ENCODE measurements at regions not wholly inside any gene's neighbourhood (a gene's known extent, or its start where the extent isn't known, plus 50 kb on each side); places are given as distances from the start of the nearest gene placed in this dataset.

- Histone ChIP-seq H3K9ac (ENCODE audit: low read depth, low read length) (no peak overlapping the region), H3K4me3 (ENCODE audit: low read length) (no peak overlapping the region), H3K4me1 (ENCODE audit: control insufficient read depth, insufficient read depth, low read length) (no peaks in the 10 kb centered on the region), H3K4me2 (ENCODE audit: low read length) (no peak overlapping the region), H3K27me3 (ENCODE audit: control insufficient read depth, insufficient read depth, low read length) (no peaks in the 10 kb centered on the region), H3K36me3 (ENCODE audit: insufficient read depth, low read length) (no peaks in the 10 kb centered on the region), H3K9me3 (replicated peaks; ENCODE audit: low read length) (no peaks in the 10 kb centered on the region)
Measured at GRCh38 chr9:109971226-109971625, 191.2 kb downstream of the PALM2AKAP2 start.

- Histone ChIP-seq H3K4me3 (ENCODE audit: low read length) (no peak overlapping the region), H3K4me1 (ENCODE audit: control insufficient read depth, insufficient read depth, low read length) (no peaks in the 10 kb centered on the region), H3K9ac (ENCODE audit: low read depth, low read length) (no peak overlapping the region)
Measured at GRCh38 chr9:109972026-109972882, 192.3 kb downstream of the PALM2AKAP2 start.

DNA sequence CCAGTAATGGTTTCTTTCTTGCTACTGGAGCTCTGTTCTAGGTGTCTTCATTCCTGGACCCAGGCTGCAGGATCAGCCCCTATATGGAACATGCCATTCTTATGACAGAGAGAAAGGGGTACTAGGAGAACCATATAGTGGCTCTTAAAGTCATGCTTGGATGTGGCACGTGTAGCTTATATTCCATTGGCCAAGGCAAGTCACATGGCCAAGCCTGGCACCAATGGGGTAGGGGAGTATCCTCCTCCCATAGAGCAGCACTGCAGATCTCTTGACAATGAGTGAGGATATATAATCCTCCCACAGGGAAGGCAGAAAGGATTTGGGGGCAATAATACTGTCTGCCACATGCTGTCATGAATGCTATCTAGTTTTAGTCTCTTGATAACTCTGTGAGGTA is 193.3 kb downstream of the PALM2AKAP2 start:
- Histone ChIP-seq H3K9me3 (replicated peaks; ENCODE audit: low read length) (no peaks in the 10 kb centered on the region), H3K9ac (ENCODE audit: low read depth, low read length) (no peak overlapping the region), H3K4me2 (ENCODE audit: low read length) (no peak overlapping the region), H3K4me3 (ENCODE audit: low read length) (no peak overlapping the region), H3K4me1 (ENCODE audit: control insufficient read depth, insufficient read depth, low read length) (no peaks in the 10 kb centered on the region), H3K27me3 (ENCODE audit: control insufficient read depth, insufficient read depth, low read length) (no peaks in the 10 kb centered on the region), H3K36me3 (ENCODE audit: insufficient read depth, low read length) (no peaks in the 10 kb centered on the region)

More at GRCh38 chr9:109972026-109972882, 192.3 kb downstream of the PALM2AKAP2 start:
- H3K4me2 ChIP-seq (ENCODE audit: low read length) = no peak overlapping the region
- no peaks in the 10 kb centered on the region for H3K36me3 ChIP-seq (ENCODE audit: insufficient read depth, low read length)
- no peaks in the 10 kb centered on the region for H3K9me3 ChIP-seq (replicated peaks; ENCODE audit: low read length)
- H3K27me3 ChIP-seq (ENCODE audit: control insufficient read depth, insufficient read depth, low read length) = no peaks in the 10 kb centered on the region

DNA sequence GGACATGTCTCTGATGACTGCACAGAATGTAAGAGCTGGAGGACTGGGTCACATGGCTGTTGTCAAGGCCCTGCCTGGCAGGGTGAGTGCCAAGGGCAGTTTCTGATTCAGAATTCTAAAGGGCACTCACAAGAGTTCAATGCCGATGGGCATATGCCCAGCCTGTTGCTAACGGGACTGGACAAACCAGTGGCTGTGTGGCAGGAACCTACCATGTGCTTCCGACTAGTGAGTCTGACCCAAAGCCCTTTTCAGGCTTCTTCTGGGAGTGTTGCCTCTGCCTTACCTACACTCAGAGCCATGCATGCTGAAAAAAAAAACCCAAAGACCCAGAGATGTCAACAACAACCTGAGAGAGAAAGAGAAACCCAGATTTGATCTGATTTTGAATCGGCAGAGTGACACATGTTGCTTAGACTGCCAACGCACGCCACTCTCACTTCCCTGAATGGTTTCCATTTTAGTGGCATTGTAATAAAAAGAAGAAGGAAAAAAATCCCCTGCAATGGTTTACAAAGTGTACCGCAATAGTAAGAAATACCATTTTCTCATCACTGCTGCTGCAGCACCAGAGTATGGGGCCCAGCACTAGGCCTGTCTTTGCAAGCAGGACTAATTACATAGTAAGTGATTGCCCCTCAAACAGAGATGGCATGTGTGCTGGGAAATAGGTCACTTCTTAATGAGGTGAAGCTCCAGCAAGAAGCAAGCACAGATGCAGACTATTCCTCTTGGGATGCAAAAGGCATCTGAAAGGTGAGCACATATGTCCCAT is 194.3 kb downstream of the PALM2AKAP2 start:
- Histone ChIP-seq H3K4me3 (ENCODE audit: low read length) (no peak overlapping the region), H3K4me2 (ENCODE audit: low read length) (no peak overlapping the region), H3K4me1 (ENCODE audit: control insufficient read depth, insufficient read depth, low read length) (no peaks in the 10 kb centered on the region), H3K36me3 (ENCODE audit: insufficient read depth, low read length) (no peaks in the 10 kb centered on the region), H3K9me3 (replicated peaks; ENCODE audit: low read length) (no peaks in the 10 kb centered on the region), H3K9ac (ENCODE audit: low read depth, low read length) (no peak overlapping the region), H3K27me3 (ENCODE audit: control insufficient read depth, insufficient read depth, low read length) (no peaks in the 10 kb centered on the region)

- no peaks in the 10 kb centered on the region for H3K36me3 ChIP-seq (ENCODE audit: insufficient read depth, low read length)
- no peak overlapping the region for H3K9ac ChIP-seq (ENCODE audit: low read depth, low read length)
- H3K4me2 ChIP-seq (ENCODE audit: low read length) = no peak overlapping the region
Measured at GRCh38 chr9:109974918-109975276, 194.9 kb downstream of the PALM2AKAP2 start.

DNA sequence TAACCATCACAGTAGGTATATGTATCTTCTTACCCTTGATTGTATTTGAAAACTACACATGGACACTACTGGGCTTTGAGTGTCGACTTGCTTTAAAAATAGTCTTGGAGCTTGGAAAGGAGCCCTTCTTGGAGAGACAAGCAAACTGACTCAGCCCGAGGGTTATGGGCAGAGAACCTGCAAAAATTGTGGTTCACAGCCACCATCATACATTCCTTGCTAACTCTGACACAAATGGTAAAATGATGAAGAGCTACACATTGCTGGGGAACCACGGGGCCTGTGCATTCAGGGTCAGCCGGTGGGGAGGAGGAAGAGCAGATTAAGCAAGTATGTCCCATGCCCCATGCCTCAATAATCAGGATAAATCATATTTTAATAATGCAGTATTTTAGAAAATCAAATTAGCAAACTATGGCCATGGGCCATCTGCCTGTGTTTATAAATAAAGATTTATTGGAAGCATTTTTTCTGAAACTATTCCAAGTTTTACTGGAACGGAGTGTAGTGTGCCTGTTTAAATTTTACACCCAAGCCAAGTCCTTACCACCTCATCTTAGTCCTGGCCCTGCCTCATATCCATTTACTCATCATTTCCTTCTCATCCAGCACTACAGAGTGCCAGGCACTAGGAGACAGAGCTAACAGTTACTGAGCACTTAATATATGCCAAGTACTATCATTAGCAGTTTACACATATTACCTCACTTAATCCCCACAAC is 195.7 kb downstream of the PALM2AKAP2 start:
- no peaks in the 10 kb centered on the region for H3K27me3 ChIP-seq (ENCODE audit: control insufficient read depth, insufficient read depth, low read length)
- H3K9ac ChIP-seq (ENCODE audit: low read depth, low read length) = no peak overlapping the region
- no peak overlapping the region for H3K4me3 ChIP-seq (ENCODE audit: low read length)
- no peaks in the 10 kb centered on the region for H3K9me3 ChIP-seq (replicated peaks; ENCODE audit: low read length)
- no peaks in the 10 kb centered on the region for H3K36me3 ChIP-seq (ENCODE audit: insufficient read depth, low read length)
- no peaks in the 10 kb centered on the region for H3K4me1 ChIP-seq (ENCODE audit: control insufficient read depth, insufficient read depth, low read length)
- H3K4me2 ChIP-seq (ENCODE audit: low read length) = no peak overlapping the region

More at GRCh38 chr9:109974918-109975276, 194.9 kb downstream of the PALM2AKAP2 start:
- Histone ChIP-seq H3K4me3 (ENCODE audit: low read length) (no peak overlapping the region), H3K9me3 (replicated peaks; ENCODE audit: low read length) (no peaks in the 10 kb centered on the region), H3K27me3 (ENCODE audit: control insufficient read depth, insufficient read depth, low read length) (no peaks in the 10 kb centered on the region), H3K4me1 (ENCODE audit: control insufficient read depth, insufficient read depth, low read length) (no peaks in the 10 kb centered on the region)

DNA sequence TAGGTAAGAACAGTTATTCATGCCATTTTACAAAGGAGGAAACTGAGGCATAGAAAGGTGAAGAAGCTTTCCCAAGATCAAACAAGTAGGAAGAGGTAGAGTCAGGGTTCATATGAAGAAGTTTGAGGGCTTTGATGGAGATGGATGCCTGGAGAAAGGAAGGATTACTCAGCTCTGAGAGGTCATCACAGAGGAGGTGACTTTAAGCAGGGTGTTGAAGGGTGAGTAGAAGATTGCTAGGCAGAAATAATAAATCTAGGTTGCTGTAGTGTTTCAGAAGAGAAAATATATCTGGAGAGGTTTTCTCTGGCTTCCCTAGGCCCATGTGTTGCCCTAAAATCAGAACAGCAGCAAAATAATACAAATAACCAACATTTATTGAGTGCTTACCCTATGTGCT is 196.3 kb downstream of the PALM2AKAP2 start:
- H3K9me3 ChIP-seq (replicated peaks; ENCODE audit: low read length) = no peaks in the 10 kb centered on the region
- H3K4me1 ChIP-seq (ENCODE audit: control insufficient read depth, insufficient read depth, low read length) = no peaks in the 10 kb centered on the region
- H3K9ac ChIP-seq (ENCODE audit: low read depth, low read length) = no peak overlapping the region
- H3K4me3 ChIP-seq (ENCODE audit: low read length) = no peak overlapping the region
- no peak overlapping the region for H3K4me2 ChIP-seq (ENCODE audit: low read length)
- H3K36me3 ChIP-seq (ENCODE audit: insufficient read depth, low read length) = no peaks in the 10 kb centered on the region
- no peaks in the 10 kb centered on the region for H3K27me3 ChIP-seq (ENCODE audit: control insufficient read depth, insufficient read depth, low read length)

GRCh38 chr9:109977521-109977920 is 197.5 kb downstream of the PALM2AKAP2 start:
- H3K27me3 ChIP-seq (ENCODE audit: control insufficient read depth, insufficient read depth, low read length) = no peaks in the 10 kb centered on the region
- no peak overlapping the region for H3K4me2 ChIP-seq (ENCODE audit: low read length)
- no peak overlapping the region for H3K9ac ChIP-seq (ENCODE audit: low read depth, low read length)
- H3K9me3 ChIP-seq (replicated peaks; ENCODE audit: low read length) = no peaks in the 10 kb centered on the region
- H3K4me1 ChIP-seq (ENCODE audit: control insufficient read depth, insufficient read depth, low read length) = no peaks in the 10 kb centered on the region
- H3K4me3 ChIP-seq (ENCODE audit: low read length) = no peak overlapping the region
- no peaks in the 10 kb centered on the region for H3K36me3 ChIP-seq (ENCODE audit: insufficient read depth, low read length)

GRCh38 chr9:109981091-109981490 is 201.1 kb downstream of the PALM2AKAP2 start:
- Histone ChIP-seq H3K9ac (ENCODE audit: low read depth, low read length) (no peak overlapping the region), H3K4me2 (ENCODE audit: low read length) (no peak overlapping the region), H3K9me3 (replicated peaks; ENCODE audit: low read length) (no peaks in the 10 kb centered on the region), H3K4me1 (ENCODE audit: control insufficient read depth, insufficient read depth, low read length) (peaks cover 6% of the 10 kb centered on the region), H3K4me3 (ENCODE audit: low read length) (no peak overlapping the region), H3K27me3 (ENCODE audit: control insufficient read depth, insufficient read depth, low read length) (no peaks in the 10 kb centered on the region), H3K36me3 (ENCODE audit: insufficient read depth, low read length) (no peaks in the 10 kb centered on the region)

- Histone ChIP-seq H3K9me3 (replicated peaks; ENCODE audit: low read length) (no peaks in the 10 kb centered on the region), H3K4me3 (ENCODE audit: low read length) (no peak overlapping the region), H3K4me1 (ENCODE audit: control insufficient read depth, insufficient read depth, low read length) (peaks cover 24% of the 10 kb centered on the region), H3K36me3 (ENCODE audit: insufficient read depth, low read length) (no peaks in the 10 kb centered on the region), H3K27me3 (ENCODE audit: control insufficient read depth, insufficient read depth, low read length) (no peaks in the 10 kb centered on the region), H3K4me2 (ENCODE audit: low read length) (peak overlapping the region; percentile 38), H3K9ac (ENCODE audit: low read depth, low read length) (peak overlapping the region; percentile 80)
Measured at GRCh38 chr9:109986521-109986991, 206.6 kb downstream of the PALM2AKAP2 start.

DNA sequence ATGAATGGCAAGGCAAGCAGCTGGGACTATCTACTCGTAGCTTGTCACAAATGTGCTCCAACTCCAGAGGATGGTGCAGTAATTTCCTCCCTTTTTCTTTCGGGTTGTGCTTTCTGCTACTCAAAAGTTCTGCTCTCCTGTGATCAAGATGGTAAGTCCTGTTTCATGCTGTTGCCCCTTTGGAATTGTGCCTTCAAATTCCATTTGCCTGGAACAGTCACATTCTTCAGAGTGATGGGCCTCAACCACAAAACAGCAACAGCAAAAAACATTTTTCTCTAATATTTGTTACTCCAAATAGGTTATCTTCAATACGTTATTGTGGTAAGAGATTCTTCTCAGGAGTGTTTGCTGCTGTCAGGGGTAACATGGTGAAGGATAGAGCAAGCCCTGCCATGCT is 209.3 kb downstream of the PALM2AKAP2 start:
- Histone ChIP-seq H3K4me3 (ENCODE audit: low read length) (no peak overlapping the region), H3K9me3 (replicated peaks; ENCODE audit: low read length) (no peaks in the 10 kb centered on the region), H3K4me1 (ENCODE audit: control insufficient read depth, insufficient read depth, low read length) (peaks cover 24% of the 10 kb centered on the region), H3K27me3 (ENCODE audit: control insufficient read depth, insufficient read depth, low read length) (no peaks in the 10 kb centered on the region), H3K4me2 (ENCODE audit: low read length) (no peak overlapping the region), H3K36me3 (ENCODE audit: insufficient read depth, low read length) (no peaks in the 10 kb centered on the region), H3K9ac (ENCODE audit: low read depth, low read length) (no peak overlapping the region)

All from skeletal muscle satellite cell (primary cell).